SU-DHL-6 (cell line): ENCODE measurements at regions not wholly inside any gene's neighbourhood (a gene's known extent, or its start where the extent isn't known, plus 50 kb on each side); places are given as distances from the start of the nearest gene placed in this dataset.

Experiments
- H2AFZ ChIP-seq: fragments of 200-600 bp; sonication (generic); 2 replicates; pipeline ENCODE4 v1.6.1; 2014; ENCODE audit warnings: low read depth, mild to moderate bottlenecking, moderate library complexity, mixed read lengths, antibody characterized with exemption, low read length; ENCODE audit not compliant: severe bottlenecking
- H3F3A ChIP-seq: fragments of 200-600 bp; shearing (Covaris generic); 2 replicates; pipeline ENCODE4 v1.6.0; 2016; ENCODE audit warnings: antibody characterized with exemption, mild to moderate bottlenecking; ENCODE audit not compliant: insufficient read depth
- H3K27ac ChIP-seq: fragments of 200-600 bp; sonication (generic); 2 replicates; pipeline ENCODE4 v1.5.1; 2016; ENCODE audit warnings: low read depth, mild to moderate bottlenecking, low read length, moderate library complexity, mixed read lengths
- H3K27me3 ChIP-seq: fragments of 200-600 bp; sonication (generic), shearing (Covaris generic); 2 replicates; pipeline ENCODE4 v1.6.0; 2014; ENCODE audit warnings: mild to moderate bottlenecking, low read length
- H3K36me3 ChIP-seq: fragments of 200-600 bp; sonication (generic); 2 replicates; pipeline ENCODE4 v1.6.1; 2014; ENCODE audit warnings: mild to moderate bottlenecking, low read length, mixed read lengths
- H3K4me2 ChIP-seq: fragments of 300-600, 200-600 bp; shearing (Covaris generic), sonication (generic); 2 replicates; pipeline ENCODE4 v1.6.0; 2014; ENCODE audit warnings: low read length, low read depth, mild to moderate bottlenecking; ENCODE audit not compliant: poor library complexity, severe bottlenecking
- H3K4me3 ChIP-seq: fragments of 200-600 bp; sonication (generic); 2 replicates; pipeline ENCODE4 v1.5.1; 2014; ENCODE audit warnings: antibody characterized with exemption, low read length, mild to moderate bottlenecking, mixed read lengths; ENCODE audit not compliant: insufficient read depth, poor library complexity, severe bottlenecking
- H3K79me2 ChIP-seq: fragments of 200-600 bp; sonication (generic); 2 replicates; pipeline ENCODE4 v1.6.1; 2014; ENCODE audit warnings: mild to moderate bottlenecking, low read length, moderate library complexity; ENCODE audit not compliant: insufficient read depth
- H3K9ac ChIP-seq: fragments of 200-600 bp; sonication (generic); 2 replicates; pipeline ENCODE4 v1.7.0; 2014; ENCODE audit warnings: mild to moderate bottlenecking, low read length
- H3K9me2 ChIP-seq: fragments of 200-600 bp; sonication (generic); replicated peaks from 2 replicates; pipeline ENCODE4 v1.6.1; 2014; ENCODE audit warnings: low read length; ENCODE audit not compliant: insufficient read depth
- H3K9me3 ChIP-seq: fragments of 200-600 bp; sonication (generic); 2 replicates; pipeline ENCODE4 v1.6.1; 2014; ENCODE audit warnings: low read length, mixed read lengths; ENCODE audit not compliant: insufficient read depth
- H4K20me1 ChIP-seq: fragments of 200-600 bp; sonication (generic); 2 replicates; pipeline ENCODE4 v1.6.1; 2014; ENCODE audit warnings: low read depth, mild to moderate bottlenecking, antibody characterized with exemption, low read length, moderate library complexity, mixed read lengths
- EZH2phosphoT487 ChIP-seq: fragments of 200-600 bp; sonication (generic), shearing (Covaris generic); conservative IDR thresholded peaks from 2 replicates; pipeline ENCODE4 v1.6.1; 2018; ENCODE audit warnings: mild to moderate bottlenecking, antibody characterized with exemption, low read length, moderate library complexity, mixed read lengths
- TF ChIP-seq, protein P1 (sequence below): fragments of 200-600 bp; sonication (generic); IDR thresholded peaks from one replicate; pipeline ENCODE4 v1.5.1; 2017; ENCODE audit warnings: antibody characterized with exemption, mild to moderate bottlenecking, low read length, moderate library complexity; ENCODE audit not compliant: insufficient read depth, poor library complexity, severe bottlenecking

DNA sequence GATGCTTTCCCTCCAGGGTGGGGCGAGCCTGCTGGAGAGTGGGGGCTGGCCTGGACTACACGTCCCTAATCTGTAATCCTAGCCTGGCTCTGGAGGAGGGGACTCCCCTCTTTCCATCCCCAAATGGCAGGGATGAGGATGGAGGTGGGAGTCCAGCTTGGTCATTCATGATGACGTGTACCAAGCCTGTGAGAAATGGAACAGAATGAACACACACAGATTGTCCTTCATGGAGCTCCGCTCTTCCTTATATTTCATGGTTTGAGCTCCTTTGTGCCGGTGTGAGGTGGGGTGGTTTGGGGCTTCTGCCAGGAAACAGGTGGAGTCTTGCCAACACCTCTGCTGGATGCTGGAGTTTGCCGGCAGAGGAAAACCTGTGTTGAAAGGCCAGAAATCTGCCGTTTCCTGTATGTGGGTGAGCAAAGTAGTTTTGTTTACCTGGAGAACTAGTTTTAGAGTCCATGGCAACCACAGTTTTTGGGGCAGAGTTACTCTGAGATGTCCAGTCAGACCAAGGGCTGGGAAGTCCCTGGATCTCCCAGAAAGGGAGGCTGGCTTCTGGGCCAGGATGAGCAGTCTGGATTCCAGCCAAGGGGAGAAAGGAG is 417.6 kb upstream of the MEX3C start:
- Histone ChIP-seq H3K27me3 (no peaks in the 10 kb centered on the region), H3K79me2 (no peaks in the 10 kb centered on the region), H3K27ac (no peak overlapping the region), H2AFZ (no peak overlapping the region), H3F3A (no peaks in the 10 kb centered on the region), H3K9me3 (0 out of 2 replicates have a peak, but pooled peaks cover 4% of the 10 kb centered on the region), H3K4me2 (no peak overlapping the region), H4K20me1 (no peaks in the 10 kb centered on the region), H3K4me3 (no peak overlapping the region), H3K36me3 (no peaks in the 10 kb centered on the region), H3K9ac (no peak overlapping the region), H3K9me2 (no peaks in the 10 kb centered on the region)
- no peak for TF ChIP-seq EZH2phosphoT487
- TF ChIP-seq, protein P1, sequence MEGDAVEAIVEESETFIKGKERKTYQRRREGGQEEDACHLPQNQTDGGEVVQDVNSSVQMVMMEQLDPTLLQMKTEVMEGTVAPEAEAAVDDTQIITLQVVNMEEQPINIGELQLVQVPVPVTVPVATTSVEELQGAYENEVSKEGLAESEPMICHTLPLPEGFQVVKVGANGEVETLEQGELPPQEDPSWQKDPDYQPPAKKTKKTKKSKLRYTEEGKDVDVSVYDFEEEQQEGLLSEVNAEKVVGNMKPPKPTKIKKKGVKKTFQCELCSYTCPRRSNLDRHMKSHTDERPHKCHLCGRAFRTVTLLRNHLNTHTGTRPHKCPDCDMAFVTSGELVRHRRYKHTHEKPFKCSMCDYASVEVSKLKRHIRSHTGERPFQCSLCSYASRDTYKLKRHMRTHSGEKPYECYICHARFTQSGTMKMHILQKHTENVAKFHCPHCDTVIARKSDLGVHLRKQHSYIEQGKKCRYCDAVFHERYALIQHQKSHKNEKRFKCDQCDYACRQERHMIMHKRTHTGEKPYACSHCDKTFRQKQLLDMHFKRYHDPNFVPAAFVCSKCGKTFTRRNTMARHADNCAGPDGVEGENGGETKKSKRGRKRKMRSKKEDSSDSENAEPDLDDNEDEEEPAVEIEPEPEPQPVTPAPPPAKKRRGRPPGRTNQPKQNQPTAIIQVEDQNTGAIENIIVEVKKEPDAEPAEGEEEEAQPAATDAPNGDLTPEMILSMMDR: no peak

DNA sequence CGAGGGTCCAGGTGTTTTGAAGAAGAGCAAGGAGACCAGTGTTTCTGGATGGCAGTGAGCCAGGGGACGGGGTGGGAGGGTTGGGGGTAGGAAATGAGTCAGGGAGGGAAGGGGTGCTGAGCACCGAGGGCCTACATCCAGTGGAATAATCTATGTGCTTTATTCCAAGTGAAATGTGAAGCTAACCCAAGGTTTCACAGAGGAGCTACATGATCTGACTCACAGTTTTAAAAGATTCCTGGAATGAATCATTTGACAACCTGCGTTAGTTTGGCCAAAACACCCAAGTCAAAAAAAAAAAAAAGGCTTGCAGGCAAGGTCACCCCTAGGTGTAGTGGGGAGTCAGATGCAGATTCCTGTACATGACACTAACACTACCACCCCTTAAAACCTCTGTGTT is 419.7 kb upstream of the MEX3C start:
- TF ChIP-seq, protein P1: no peak
- TF ChIP-seq EZH2phosphoT487: no peak
- H3K9me3 ChIP-seq: no peaks in the 10 kb centered on the region
- no peak overlapping the region for H3K4me2 ChIP-seq

DNA sequence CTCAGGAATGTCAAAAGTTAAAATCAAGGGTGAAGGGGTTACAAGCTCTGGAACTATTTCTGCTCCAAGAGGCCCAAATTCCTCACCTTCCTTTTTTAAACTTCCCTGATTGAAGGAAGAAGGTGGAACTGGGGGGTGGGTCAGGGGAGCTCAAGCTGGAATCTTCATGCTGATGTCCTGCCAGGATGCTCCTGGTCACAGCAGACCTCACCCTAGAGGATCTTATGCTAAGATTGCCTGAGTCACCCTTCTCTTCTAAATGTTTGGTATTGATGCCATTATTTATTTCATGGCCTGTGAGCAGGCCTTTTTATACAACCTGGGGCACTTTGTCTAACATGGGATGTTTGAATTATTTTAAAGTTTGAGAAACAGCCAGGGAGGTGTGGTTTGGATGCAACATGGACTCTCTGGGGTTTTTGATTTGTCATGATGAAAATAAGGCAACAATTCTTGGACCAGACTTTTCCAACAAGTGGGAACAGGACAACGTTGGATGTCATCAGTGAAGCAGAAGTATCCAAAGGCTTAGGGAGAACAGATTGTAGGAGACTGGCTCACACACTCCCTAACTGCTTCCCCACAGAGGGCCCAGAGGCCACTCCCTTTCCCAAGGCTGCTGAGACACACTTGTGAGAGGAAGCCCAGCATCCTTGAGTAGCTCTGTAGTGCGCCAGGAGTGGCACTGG is 420.2 kb upstream of the MEX3C start:
- H3F3A ChIP-seq: no peaks in the 10 kb centered on the region
- no peak overlapping the region for H3K9ac ChIP-seq
- H3K27me3 ChIP-seq: no peaks in the 10 kb centered on the region
- TF ChIP-seq EZH2phosphoT487: no peak
- TF ChIP-seq, protein P1: no peak
- no peak overlapping the region for H3K27ac ChIP-seq
- H3K9me3 ChIP-seq: no peaks in the 10 kb centered on the region
- H3K4me3 ChIP-seq: no peak overlapping the region
- H3K9me2 ChIP-seq: no peaks in the 10 kb centered on the region
- H3K36me3 ChIP-seq: no peaks in the 10 kb centered on the region
- H3K4me2 ChIP-seq: no peak overlapping the region
- no peaks in the 10 kb centered on the region for H4K20me1 ChIP-seq
- H2AFZ ChIP-seq: no peak overlapping the region
- no peaks in the 10 kb centered on the region for H3K79me2 ChIP-seq

More for the DNA sequence above, 419.7 kb upstream of the MEX3C start:
- Histone ChIP-seq H3K36me3 (no peaks in the 10 kb centered on the region), H2AFZ (no peak overlapping the region), H3F3A (no peaks in the 10 kb centered on the region), H3K27me3 (no peaks in the 10 kb centered on the region), H3K9me2 (no peaks in the 10 kb centered on the region), H3K9ac (no peak overlapping the region), H3K79me2 (no peaks in the 10 kb centered on the region), H3K27ac (no peak overlapping the region), H3K4me3 (no peak overlapping the region), H4K20me1 (no peaks in the 10 kb centered on the region)
